HCT116 (cell line): ENCODE measurements at regions not wholly inside any gene's neighbourhood (a gene's known extent, or its start where the extent isn't known, plus 50 kb on each side); places are given as distances from the start of the nearest gene placed in this dataset.

Experiments used
- CBX3 ChIP-seq: IDR thresholded peaks from 2 replicates; pipeline ENCODE4 v1.6.1; 2012; ENCODE audit warnings: low read depth
- CEBPB ChIP-seq: IDR thresholded peaks from 2 replicates; pipeline ENCODE4 v1.6.1; 2012; ENCODE audit warnings: low read depth
- EGR1 ChIP-seq: IDR thresholded peaks from 2 replicates; pipeline ENCODE4 v1.6.1; 2012; ENCODE audit warnings: low read depth
- EZH2 ChIP-seq: fragments of 200-600 bp; sonication (generic); IDR thresholded peaks from 2 replicates; pipeline ENCODE4 v1.6.1; 2017; ENCODE audit warnings: antibody characterized with exemption, mixed run types
- POLR2A ChIP-seq: IDR thresholded peaks from 2 replicates; pipeline ENCODE4 v1.7.0; 2011; ENCODE audit warnings: borderline replicate concordance; ENCODE audit not compliant: insufficient read depth, insufficient read length; ENCODE audit errors: extremely low read depth
- POLR2AphosphoS5 ChIP-seq: IDR thresholded peaks from 2 replicates; pipeline ENCODE4 v1.6.1; 2011; ENCODE audit warnings: mild to moderate bottlenecking, low read depth, low read length, moderate library complexity
- RAD21 ChIP-seq: IDR thresholded peaks from 2 replicates; pipeline ENCODE4 v1.6.1; 2012; ENCODE audit warnings: low read depth, mild to moderate bottlenecking
- SIN3A ChIP-seq: IDR thresholded peaks from 2 replicates; pipeline ENCODE4 v1.6.1; 2012; ENCODE audit warnings: low read depth
- YY1 ChIP-seq: IDR thresholded peaks from 2 replicates; pipeline ENCODE4 v1.6.1; 2011; ENCODE audit warnings: low read length, low read depth, moderate library complexity, mild to moderate bottlenecking; ENCODE audit not compliant: insufficient replicate concordance; ENCODE audit errors: extremely low read depth
- ZNF274 ChIP-seq: fragments of 200-500 bp; sonication (Bioruptor generic); IDR thresholded peaks from 2 replicates; pipeline ENCODE4 v1.6.1; 2014; ENCODE audit warnings: mild to moderate bottlenecking, low read depth, low read length, inconsistent platforms
- TF ChIP-seq, protein P1 (sequence below), 3 experiments: fragments of 200-600 bp in 1 of 3; sonication (generic) in 1 of 3; IDR thresholded peaks in 2 of 3; conservative IDR thresholded peaks in 1 of 3; 2 replicates each; pipeline ENCODE4 v1.5.1; 2012 to 2017; ENCODE audit warnings: low read depth in 2 of 3, low read length in 2 of 3, antibody characterized with exemption in 1 of 3, borderline replicate concordance in 1 of 3, control low read depth in 1 of 3, mild to moderate bottlenecking in 1 of 3, mixed read lengths in 1 of 3, mixed run types in 1 of 3, moderate library complexity in 1 of 3; ENCODE audit not compliant: insufficient read depth in 1 of 3
- TF ChIP-seq, protein P2 (sequence below): IDR thresholded peaks from 2 replicates; pipeline ENCODE4 v1.6.1; 2012
- TF ChIP-seq, protein P3 (sequence below): IDR thresholded peaks from 2 replicates; pipeline ENCODE4 v1.6.1; 2012; ENCODE audit warnings: low read depth

DNA sequence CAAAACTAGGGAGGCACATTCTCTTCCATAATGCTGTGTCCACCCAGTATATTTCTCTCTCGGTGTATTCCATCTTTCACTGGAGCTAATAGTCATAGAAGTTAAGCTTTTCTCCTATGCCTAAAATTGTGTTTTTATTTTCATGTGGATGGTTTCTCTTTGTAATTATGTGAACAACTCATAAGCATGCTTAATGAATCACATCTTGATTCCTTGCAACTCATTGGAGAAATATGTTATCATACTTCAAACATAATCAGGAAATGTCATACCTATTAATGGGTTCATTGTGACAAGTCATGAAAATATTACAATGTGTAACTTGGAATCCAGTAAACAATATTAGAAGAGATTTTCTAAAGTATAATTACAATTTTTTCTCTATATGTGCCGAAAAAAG, 186.3 kb downstream of the SLC7A11 start:
- TF ChIP-seq EGR1 = no peak
- TF ChIP-seq, protein P1, sequence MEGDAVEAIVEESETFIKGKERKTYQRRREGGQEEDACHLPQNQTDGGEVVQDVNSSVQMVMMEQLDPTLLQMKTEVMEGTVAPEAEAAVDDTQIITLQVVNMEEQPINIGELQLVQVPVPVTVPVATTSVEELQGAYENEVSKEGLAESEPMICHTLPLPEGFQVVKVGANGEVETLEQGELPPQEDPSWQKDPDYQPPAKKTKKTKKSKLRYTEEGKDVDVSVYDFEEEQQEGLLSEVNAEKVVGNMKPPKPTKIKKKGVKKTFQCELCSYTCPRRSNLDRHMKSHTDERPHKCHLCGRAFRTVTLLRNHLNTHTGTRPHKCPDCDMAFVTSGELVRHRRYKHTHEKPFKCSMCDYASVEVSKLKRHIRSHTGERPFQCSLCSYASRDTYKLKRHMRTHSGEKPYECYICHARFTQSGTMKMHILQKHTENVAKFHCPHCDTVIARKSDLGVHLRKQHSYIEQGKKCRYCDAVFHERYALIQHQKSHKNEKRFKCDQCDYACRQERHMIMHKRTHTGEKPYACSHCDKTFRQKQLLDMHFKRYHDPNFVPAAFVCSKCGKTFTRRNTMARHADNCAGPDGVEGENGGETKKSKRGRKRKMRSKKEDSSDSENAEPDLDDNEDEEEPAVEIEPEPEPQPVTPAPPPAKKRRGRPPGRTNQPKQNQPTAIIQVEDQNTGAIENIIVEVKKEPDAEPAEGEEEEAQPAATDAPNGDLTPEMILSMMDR (IDR thresholded peaks at IDR 0.05 in 2 of 3, conservative IDR thresholded peaks at IDR 0.05 in 1 of 3; ENCODE audit: borderline replicate concordance in 1 of 3, insufficient read depth in 1 of 3, low read depth in 2 of 3, low read length in 2 of 3) = no peak
- TF ChIP-seq, protein P2, sequence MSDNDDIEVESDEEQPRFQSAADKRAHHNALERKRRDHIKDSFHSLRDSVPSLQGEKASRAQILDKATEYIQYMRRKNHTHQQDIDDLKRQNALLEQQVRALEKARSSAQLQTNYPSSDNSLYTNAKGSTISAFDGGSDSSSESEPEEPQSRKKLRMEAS = no peak
- TF ChIP-seq POLR2A = no peak
- TF ChIP-seq CBX3 = no peak
- TF ChIP-seq ZNF274 = no peak
- no peak for TF ChIP-seq CEBPB
- no peak for TF ChIP-seq YY1
- TF ChIP-seq SIN3A = no peak
- TF ChIP-seq POLR2AphosphoS5 = no peak
- TF ChIP-seq, protein P3, sequence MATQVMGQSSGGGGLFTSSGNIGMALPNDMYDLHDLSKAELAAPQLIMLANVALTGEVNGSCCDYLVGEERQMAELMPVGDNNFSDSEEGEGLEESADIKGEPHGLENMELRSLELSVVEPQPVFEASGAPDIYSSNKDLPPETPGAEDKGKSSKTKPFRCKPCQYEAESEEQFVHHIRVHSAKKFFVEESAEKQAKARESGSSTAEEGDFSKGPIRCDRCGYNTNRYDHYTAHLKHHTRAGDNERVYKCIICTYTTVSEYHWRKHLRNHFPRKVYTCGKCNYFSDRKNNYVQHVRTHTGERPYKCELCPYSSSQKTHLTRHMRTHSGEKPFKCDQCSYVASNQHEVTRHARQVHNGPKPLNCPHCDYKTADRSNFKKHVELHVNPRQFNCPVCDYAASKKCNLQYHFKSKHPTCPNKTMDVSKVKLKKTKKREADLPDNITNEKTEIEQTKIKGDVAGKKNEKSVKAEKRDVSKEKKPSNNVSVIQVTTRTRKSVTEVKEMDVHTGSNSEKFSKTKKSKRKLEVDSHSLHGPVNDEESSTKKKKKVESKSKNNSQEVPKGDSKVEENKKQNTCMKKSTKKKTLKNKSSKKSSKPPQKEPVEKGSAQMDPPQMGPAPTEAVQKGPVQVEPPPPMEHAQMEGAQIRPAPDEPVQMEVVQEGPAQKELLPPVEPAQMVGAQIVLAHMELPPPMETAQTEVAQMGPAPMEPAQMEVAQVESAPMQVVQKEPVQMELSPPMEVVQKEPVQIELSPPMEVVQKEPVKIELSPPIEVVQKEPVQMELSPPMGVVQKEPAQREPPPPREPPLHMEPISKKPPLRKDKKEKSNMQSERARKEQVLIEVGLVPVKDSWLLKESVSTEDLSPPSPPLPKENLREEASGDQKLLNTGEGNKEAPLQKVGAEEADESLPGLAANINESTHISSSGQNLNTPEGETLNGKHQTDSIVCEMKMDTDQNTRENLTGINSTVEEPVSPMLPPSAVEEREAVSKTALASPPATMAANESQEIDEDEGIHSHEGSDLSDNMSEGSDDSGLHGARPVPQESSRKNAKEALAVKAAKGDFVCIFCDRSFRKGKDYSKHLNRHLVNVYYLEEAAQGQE = no peak
- TF ChIP-seq RAD21 = no peak
- no peak for TF ChIP-seq EZH2
